ENCODE measurements at regions not wholly inside any gene's neighbourhood (a gene's known extent, or its start where the extent isn't known, plus 50 kb on each side); places are given as distances from the start of the nearest gene placed in this dataset.

DNA sequence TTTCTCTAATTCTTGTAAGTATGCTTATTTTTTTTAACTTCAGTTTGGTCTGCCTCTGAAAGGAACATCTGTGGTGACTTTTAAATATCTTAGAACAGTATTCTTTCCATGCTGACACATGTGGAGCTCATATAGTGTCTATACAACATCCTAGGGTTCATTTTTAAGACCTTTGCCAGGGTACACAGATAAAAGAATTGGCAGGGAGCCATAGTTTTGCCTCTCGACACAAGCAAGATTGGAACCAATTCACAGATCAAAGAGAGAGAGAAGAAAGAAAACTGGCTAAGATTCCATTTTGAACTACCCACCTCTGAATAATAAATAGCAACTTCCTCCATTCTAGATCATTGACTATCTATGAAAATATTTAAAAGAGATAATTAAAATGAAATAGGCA lies 142.7 kb upstream of the ST6GAL2 start:
- Histone ChIP-seq H3K27ac (ENCODE audit: low read depth in 1 of 2, low read length in 1 of 2) (no peak overlapping the region), H3K36me3 (ENCODE audit: control insufficient read depth in 4 of 4, insufficient read depth in 4 of 4, low read length in 4 of 4) (no peaks in the 10 kb centered on the region), H3K4me3 (no peak overlapping the region), H3K27me3 (ENCODE audit: control insufficient read depth in 3 of 3, insufficient read depth in 3 of 3, low read length in 2 of 3) (no peaks in the 10 kb centered on the region), H3K9ac (ENCODE audit: insufficient read depth in 1 of 2, low read length in 2 of 2) (no peak overlapping the region), H3K4me1 (ENCODE audit: control insufficient read depth in 5 of 5, insufficient read depth in 5 of 5, low read length in 5 of 5) (no peaks in the 10 kb centered on the region), H3K9me3 (ENCODE audit: control insufficient read depth in 4 of 4, insufficient read depth in 3 of 4, low read length in 3 of 4) (peaks cover 0 to 2% (median 0%) of the 10 kb centered on the region in 4 donors)
- WGBS, 2 donors, result 43 to 63% methylated on average over 1 of the region's 1 CpG
- ATAC-seq (ENCODE audit: insufficient read depth, low FRiP score), result no peak
- TF ChIP-seq, protein P1, sequence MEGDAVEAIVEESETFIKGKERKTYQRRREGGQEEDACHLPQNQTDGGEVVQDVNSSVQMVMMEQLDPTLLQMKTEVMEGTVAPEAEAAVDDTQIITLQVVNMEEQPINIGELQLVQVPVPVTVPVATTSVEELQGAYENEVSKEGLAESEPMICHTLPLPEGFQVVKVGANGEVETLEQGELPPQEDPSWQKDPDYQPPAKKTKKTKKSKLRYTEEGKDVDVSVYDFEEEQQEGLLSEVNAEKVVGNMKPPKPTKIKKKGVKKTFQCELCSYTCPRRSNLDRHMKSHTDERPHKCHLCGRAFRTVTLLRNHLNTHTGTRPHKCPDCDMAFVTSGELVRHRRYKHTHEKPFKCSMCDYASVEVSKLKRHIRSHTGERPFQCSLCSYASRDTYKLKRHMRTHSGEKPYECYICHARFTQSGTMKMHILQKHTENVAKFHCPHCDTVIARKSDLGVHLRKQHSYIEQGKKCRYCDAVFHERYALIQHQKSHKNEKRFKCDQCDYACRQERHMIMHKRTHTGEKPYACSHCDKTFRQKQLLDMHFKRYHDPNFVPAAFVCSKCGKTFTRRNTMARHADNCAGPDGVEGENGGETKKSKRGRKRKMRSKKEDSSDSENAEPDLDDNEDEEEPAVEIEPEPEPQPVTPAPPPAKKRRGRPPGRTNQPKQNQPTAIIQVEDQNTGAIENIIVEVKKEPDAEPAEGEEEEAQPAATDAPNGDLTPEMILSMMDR (IDR thresholded peaks at IDR 0.05; ENCODE audit: control extremely low read depth, extremely low read depth), result no peak
- no peak for DNase-seq

DNA sequence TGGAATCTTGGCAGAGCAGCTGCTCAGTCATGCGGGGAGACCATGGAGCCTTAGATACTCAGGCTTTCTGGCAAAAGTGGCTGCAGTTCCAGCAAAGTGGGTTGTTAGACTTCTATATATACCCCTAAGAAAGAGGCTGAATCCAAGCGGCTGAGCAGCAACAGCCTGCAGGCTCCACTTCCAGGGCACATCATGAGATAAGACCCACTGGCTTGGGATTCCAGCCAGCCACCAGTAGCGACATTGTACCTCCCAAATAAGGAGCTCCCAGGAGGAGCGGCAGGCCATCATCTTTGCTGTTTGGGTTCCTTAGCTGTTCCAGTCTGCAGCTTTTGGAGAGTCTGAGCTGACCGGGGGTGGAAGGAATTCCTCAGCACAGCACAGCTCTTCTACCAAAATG lies 150.3 kb upstream of the ST6GAL2 start:
- no peak for ATAC-seq (ENCODE audit: insufficient read depth, low FRiP score)
- Histone ChIP-seq H3K27me3 (ENCODE audit: control insufficient read depth in 3 of 3, insufficient read depth in 3 of 3, low read length in 2 of 3) (no peaks in the 10 kb centered on the region), H3K9ac (ENCODE audit: insufficient read depth in 1 of 2, low read length in 2 of 2) (no peak overlapping the region), H3K36me3 (ENCODE audit: control insufficient read depth in 4 of 4, insufficient read depth in 4 of 4, low read length in 4 of 4) (no peaks in the 10 kb centered on the region), H3K27ac (ENCODE audit: low read depth in 1 of 2, low read length in 1 of 2) (no peak overlapping the region), H3K4me3 (no peak overlapping the region), H3K4me1 (ENCODE audit: control insufficient read depth in 5 of 5, insufficient read depth in 5 of 5, low read length in 5 of 5) (no peaks in the 10 kb centered on the region), H3K9me3 (ENCODE audit: control insufficient read depth in 4 of 4, insufficient read depth in 3 of 4, low read length in 3 of 4) (peaks cover 0 to 8% (median 4%) of the 10 kb centered on the region in 4 donors)
- no peak for DNase-seq
- WGBS, 2 donors, result 87 to 89% methylated on average over 5 of the region's 5 CpGs
- TF ChIP-seq, protein P1 (IDR thresholded peaks at IDR 0.05; ENCODE audit: control extremely low read depth, extremely low read depth), result no peak

DNA sequence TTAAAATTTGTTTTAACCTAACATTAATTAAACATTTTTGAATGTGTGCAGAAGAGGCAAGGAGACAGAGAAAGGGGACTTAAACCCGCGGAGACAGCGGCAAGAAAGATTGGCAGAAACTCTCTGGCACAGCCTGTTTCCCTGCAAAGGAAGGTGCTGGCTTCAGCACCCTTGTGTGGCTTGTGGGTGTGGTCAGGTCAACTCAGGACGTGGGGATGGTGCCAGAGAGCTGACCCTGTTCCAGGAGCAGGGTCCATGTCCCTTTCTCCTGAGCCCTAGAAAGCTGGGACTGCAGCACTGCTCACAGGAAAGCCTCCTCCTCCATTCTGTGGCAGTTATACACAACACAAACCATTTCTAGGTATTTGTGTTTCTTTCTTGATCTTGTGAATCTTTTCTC lies 176.2 kb upstream of the ST6GAL2 start:
- no peaks in the 10 kb centered on the region for H3K27me3 ChIP-seq (ENCODE audit: control insufficient read depth in 3 of 3, insufficient read depth in 3 of 3, low read length in 2 of 3)
- no peak overlapping the region for H3K27ac ChIP-seq (ENCODE audit: low read depth in 1 of 2, low read length in 1 of 2)
- H3K4me3 ChIP-seq, result no peak overlapping the region
- no peaks in the 10 kb centered on the region for H3K4me1 ChIP-seq (ENCODE audit: control insufficient read depth in 5 of 5, insufficient read depth in 5 of 5, low read length in 5 of 5)
- no peak overlapping the region for H3K9ac ChIP-seq (ENCODE audit: insufficient read depth in 1 of 2, low read length in 2 of 2)
- DNase-seq (no peak), ATAC-seq (ENCODE audit: insufficient read depth, low FRiP score) (no peak)
- no peaks in the 10 kb centered on the region for H3K36me3 ChIP-seq (ENCODE audit: control insufficient read depth in 4 of 4, insufficient read depth in 4 of 4, low read length in 4 of 4)
- whole genome bisulfite sequencing, 2 donors, result 25 to 55% methylated on average over 4 of the region's 4 CpGs
- TF ChIP-seq, protein P1 (IDR thresholded peaks at IDR 0.05; ENCODE audit: control extremely low read depth, extremely low read depth), result no peak
- no peaks in the 10 kb centered on the region for H3K9me3 ChIP-seq (ENCODE audit: control insufficient read depth in 4 of 4, insufficient read depth in 3 of 4, low read length in 3 of 4)

DNA sequence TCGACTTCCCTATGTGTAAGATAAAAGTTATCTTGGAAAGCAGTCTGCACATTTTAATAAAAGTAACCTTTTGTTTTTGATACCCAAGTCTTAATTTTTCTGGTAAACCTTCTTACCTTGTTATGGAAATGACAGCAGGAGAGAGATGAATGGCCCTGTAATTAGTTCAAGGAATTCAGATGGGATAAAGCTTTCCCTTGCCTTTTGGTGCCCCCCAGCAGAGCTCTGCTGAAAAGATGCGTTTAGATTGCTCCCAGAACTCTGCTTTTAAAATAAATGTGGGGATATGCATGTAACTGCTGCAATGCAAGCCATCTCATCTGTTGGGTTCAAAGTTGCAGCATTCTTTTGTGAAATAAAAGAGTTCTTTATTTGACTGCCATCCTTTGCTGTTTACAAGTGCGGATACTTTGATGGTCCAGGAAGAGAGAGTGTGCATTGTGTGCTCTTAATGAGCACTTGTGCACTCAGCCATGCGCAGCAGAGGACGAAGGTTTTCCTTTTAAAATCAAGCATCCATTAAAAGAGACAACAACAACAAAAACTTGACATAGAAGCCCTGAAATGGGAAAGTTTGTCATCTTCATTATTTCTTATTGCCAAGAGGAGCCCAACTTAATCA lies 176.7 kb upstream of the ST6GAL2 start:
- no peak overlapping the region for H3K27ac ChIP-seq (ENCODE audit: low read depth in 1 of 2, low read length in 1 of 2)
- H3K4me1 ChIP-seq (ENCODE audit: control insufficient read depth in 5 of 5, insufficient read depth in 5 of 5, low read length in 5 of 5), result no peaks in the 10 kb centered on the region
- no peak for DNase-seq
- H3K9me3 ChIP-seq (ENCODE audit: control insufficient read depth in 4 of 4, insufficient read depth in 3 of 4, low read length in 3 of 4), result no peaks in the 10 kb centered on the region
- WGBS, 2 donors, result 61 to 82% methylated on average over 5 of the region's 5 CpGs
- TF ChIP-seq, protein P1 (IDR thresholded peaks at IDR 0.05; ENCODE audit: control extremely low read depth, extremely low read depth), result no peak
- no peaks in the 10 kb centered on the region for H3K27me3 ChIP-seq (ENCODE audit: control insufficient read depth in 3 of 3, insufficient read depth in 3 of 3, low read length in 2 of 3)
- H3K4me3 ChIP-seq, result no peak overlapping the region
- no peak overlapping the region for H3K9ac ChIP-seq (ENCODE audit: insufficient read depth in 1 of 2, low read length in 2 of 2)
- ATAC-seq (ENCODE audit: insufficient read depth, low FRiP score), result no peak
- no peaks in the 10 kb centered on the region for H3K36me3 ChIP-seq (ENCODE audit: control insufficient read depth in 4 of 4, insufficient read depth in 4 of 4, low read length in 4 of 4)
